ENCODE measurements at regions not wholly inside any gene's neighbourhood (a gene's known extent, or its start where the extent isn't known, plus 50 kb on each side); places are given as distances from the start of the nearest gene placed in this dataset.

DNA sequence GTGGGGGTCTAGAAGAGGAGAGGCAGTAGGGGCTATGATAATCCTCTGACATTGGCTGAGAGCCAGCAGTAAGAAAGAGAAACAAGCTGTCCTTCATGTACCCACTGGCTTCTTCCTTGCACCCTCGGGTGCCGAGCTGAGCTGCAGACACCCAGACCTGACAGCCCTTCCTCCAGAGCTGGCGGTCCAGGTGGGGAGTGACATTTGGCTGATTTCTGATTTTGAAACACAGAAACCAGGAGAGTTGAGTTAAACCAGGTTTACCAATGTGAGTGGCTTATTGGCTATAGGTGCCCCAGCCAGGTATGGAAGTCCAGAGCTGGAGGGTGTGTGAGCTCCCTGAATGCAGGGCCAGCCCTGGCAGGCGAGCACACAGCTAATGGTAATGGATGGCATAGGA lies 59.2 kb downstream of the GADD45G start:
- H3K4me3 ChIP-seq (replicated peaks in 1 of 2; ENCODE audit: low read depth in 2 of 2, low read length in 2 of 2), result no peak overlapping the region
- TF ChIP-seq, protein P1, sequence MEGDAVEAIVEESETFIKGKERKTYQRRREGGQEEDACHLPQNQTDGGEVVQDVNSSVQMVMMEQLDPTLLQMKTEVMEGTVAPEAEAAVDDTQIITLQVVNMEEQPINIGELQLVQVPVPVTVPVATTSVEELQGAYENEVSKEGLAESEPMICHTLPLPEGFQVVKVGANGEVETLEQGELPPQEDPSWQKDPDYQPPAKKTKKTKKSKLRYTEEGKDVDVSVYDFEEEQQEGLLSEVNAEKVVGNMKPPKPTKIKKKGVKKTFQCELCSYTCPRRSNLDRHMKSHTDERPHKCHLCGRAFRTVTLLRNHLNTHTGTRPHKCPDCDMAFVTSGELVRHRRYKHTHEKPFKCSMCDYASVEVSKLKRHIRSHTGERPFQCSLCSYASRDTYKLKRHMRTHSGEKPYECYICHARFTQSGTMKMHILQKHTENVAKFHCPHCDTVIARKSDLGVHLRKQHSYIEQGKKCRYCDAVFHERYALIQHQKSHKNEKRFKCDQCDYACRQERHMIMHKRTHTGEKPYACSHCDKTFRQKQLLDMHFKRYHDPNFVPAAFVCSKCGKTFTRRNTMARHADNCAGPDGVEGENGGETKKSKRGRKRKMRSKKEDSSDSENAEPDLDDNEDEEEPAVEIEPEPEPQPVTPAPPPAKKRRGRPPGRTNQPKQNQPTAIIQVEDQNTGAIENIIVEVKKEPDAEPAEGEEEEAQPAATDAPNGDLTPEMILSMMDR (IDR thresholded peaks at IDR 0.05; ENCODE audit: low read depth, low read length), result no peak
- DNase-seq (ENCODE audit: low read depth in 2 of 2), result no peak

DNA sequence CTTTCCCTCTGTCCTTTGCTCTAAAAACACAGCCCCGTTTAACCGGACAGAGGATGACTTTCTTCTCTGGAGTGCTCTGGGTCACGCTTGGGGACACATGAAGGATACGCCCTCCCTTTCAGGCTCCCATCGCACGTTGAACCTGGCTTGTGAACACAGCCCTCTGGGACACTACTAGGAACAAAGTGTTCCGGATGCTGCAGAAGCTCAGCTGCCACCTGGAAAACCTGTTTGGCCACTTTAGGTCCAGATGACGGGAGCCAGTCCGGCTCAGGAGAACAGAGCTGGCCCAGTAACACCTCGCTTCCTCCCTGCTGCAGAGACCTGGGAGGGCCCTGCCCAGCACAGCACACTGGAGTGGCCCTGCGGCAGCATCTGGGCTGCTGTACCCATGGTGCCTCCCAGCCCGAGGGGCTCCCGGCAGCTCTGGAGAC lies 60.1 kb downstream of the GADD45G start:
- TF ChIP-seq, protein P1 (IDR thresholded peaks at IDR 0.05; ENCODE audit: low read depth, low read length), result no peak
- DNase-seq (ENCODE audit: low read depth in 2 of 2), result no peak
- no peak overlapping the region for H3K4me3 ChIP-seq (replicated peaks in 1 of 2; ENCODE audit: low read depth in 2 of 2, low read length in 2 of 2)

DNA sequence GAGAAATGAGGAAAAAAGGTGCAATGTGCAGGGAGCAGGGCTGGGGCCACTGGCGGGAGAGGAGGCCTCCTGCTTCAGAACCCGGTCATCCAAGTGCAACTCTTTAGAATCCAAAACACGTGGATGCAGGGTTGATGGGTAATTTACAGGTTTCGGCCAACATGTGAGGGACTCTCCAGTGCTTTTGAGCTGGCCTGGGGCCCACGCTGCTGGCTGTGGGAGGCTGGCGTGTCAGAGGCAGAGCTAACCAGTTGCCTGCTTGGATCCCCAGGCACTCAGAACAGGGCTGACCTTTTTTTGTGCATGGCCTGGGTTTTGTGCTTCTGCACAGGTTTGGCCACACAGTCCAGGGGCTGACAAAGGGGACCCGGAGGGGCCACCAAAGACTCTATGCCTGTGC lies 61.6 kb downstream of the GADD45G start:
- H3K4me3 ChIP-seq (replicated peaks in 1 of 2; ENCODE audit: low read depth in 2 of 2, low read length in 2 of 2), result no peak overlapping the region
- TF ChIP-seq, protein P1 (IDR thresholded peaks at IDR 0.05; ENCODE audit: low read depth, low read length), result no peak
- no peak for DNase-seq (ENCODE audit: low read depth in 2 of 2)

DNA sequence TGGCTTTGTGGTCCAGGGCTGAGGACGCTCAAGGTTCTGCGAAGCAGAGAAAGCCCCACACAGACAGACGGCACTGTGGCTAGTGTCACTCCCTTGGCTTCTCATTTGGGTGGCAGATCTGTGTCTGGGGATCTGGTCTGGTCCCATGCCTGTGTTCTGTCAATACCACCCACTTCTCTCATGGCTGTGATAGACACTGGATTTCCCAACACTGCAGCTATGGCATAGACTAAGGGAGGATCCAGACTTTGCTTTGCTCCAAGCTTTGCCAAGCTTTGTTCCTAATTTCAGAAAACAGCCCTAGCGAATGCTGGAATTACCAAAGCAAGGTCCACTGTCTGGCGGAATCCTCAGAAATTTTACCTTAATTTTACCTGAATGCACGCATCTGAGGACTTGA lies 62.1 kb downstream of the GADD45G start:
- DNase-seq (ENCODE audit: low read depth in 2 of 2), result no peak
- no peak overlapping the region for H3K4me3 ChIP-seq (replicated peaks in 1 of 2; ENCODE audit: low read depth in 2 of 2, low read length in 2 of 2)
- TF ChIP-seq, protein P1 (IDR thresholded peaks at IDR 0.05; ENCODE audit: low read depth, low read length), result no peak

DNA sequence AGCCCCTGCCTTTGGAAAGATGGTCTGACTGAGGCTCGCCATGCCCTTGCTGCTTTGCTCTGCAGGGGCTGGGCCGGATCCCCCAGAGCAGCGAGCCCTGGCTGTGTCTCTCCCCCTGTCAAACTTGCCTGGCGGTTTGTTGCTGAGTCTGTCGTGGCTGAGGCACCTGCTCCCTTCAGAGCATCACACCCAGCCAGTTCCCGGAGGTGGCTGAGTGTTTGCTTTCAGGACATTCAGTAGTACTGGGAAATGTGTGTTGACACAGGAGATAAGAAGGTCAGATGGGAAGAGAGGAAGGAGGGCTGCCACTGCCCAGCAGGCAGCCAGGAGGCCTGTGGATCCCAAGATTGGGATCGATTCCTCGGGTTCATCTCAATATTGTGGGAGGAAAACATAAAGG lies 62.9 kb downstream of the GADD45G start:
- H3K4me3 ChIP-seq (replicated peaks in 1 of 2; ENCODE audit: low read depth in 2 of 2, low read length in 2 of 2), result no peak overlapping the region
- DNase-seq (ENCODE audit: low read depth in 2 of 2), result no peak
- TF ChIP-seq, protein P1 (IDR thresholded peaks at IDR 0.05; ENCODE audit: low read depth, low read length), result no peak

DNA sequence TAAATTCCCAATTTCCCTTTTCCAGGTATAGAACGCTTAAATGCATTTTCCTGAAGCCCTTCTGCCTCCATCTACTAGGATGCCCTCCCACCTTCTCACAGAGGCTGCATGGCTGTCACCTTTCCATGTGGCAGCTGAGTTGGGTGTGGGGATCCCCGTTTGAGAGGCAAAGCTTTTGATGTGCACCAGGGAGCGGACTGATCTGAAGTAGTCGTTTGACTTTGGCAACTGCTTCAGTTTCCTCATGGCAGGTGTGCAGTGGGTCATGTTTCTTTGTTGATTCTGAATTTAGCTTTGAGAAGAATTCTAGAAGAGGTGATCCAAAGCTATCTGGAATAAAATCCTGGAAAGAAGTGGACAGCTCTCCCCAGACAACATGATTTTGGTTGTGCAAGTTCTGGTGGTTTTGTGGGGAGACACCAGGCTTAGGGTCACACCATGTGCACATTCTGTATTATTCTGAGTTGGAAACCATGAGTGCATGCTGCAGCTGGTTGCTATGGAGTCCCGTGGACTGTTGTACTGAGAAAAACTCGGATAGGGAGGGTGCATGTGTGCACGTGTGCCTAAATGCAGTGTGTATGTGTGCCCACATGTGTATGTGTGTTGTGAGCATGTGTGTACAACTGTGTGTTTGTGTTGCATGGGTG lies 63.5 kb downstream of the GADD45G start:
- no peak overlapping the region for H3K4me3 ChIP-seq (replicated peaks in 1 of 2; ENCODE audit: low read depth in 2 of 2, low read length in 2 of 2)
- TF ChIP-seq, protein P1 (IDR thresholded peaks at IDR 0.05; ENCODE audit: low read depth, low read length), result no peak
- no peak for DNase-seq (ENCODE audit: low read depth in 2 of 2)

DNA sequence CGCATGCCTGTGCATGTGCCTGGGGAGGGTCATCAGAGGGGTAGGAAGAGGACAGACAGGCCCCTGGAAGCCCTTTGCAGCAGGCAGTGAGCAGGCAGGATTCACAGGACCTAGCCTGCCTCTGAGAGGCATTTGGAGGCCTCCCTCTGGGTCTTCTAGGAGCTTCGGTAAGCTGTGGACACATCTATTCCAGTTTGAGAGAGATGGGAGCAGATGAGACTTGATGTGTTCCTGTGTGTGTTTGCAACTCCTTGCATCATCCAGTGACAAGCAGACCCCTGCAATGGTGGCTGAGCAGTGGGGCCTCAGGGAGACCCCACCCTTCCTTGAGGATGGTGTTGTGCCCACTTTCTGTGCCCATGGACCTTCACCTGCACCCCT lies 64.0 kb downstream of the GADD45G start:
- no peak for DNase-seq (ENCODE audit: low read depth in 2 of 2)
- H3K4me3 ChIP-seq (replicated peaks in 1 of 2; ENCODE audit: low read depth in 2 of 2, low read length in 2 of 2), result no peak overlapping the region
- TF ChIP-seq, protein P1 (IDR thresholded peaks at IDR 0.05; ENCODE audit: low read depth, low read length), result no peak
